ENCODE measurements at regions not wholly inside any gene's neighbourhood (a gene's known extent, or its start where the extent isn't known, plus 50 kb on each side); places are given as distances from the start of the nearest gene placed in this dataset.

- TF ChIP-seq POLR2A (IDR thresholded peaks at IDR 0.05; ENCODE audit: low read depth, low read length) (no peak), TAF1 (IDR thresholded peaks at IDR 0.05; ENCODE audit: borderline replicate concordance, low read depth, low read length) (no peak), POLR2AphosphoS5 (IDR thresholded peaks at IDR 0.05; ENCODE audit: low read depth, low read length) (no peak)
Observed at GRCh38 chr3:88628901-88629300, 478.5 kb upstream of the EPHA3 start.

All from GM12892 (cell line).